Naive thymus-derived CD8-positive, alpha-beta T cell (primary cell): ENCODE measurements at regions not wholly inside any gene's neighbourhood (a gene's known extent, or its start where the extent isn't known, plus 50 kb on each side); places are given as distances from the start of the nearest gene placed in this dataset.
"Not testable (repeated sequence)": the region's sequence is repeated elsewhere in the genome, so short reads cannot be mapped to it uniquely, and the experiment has no call there.

Source experiments
- ATAC-seq, 2 donors: fragments of 150-1000 bp; cut with Tn5 transposase in 1 of 2; sonication (Bioruptor Pico), chemical (Tn5 transposase) in 1 of 2; 1 replicate in 1 of 2; 2 replicates in 1 of 2; pipeline ENCODE4 v1.10.0; 2021; ENCODE audit warnings: mild to moderate bottlenecking in 2 of 2, moderate library complexity in 2 of 2
- POLR2A ChIA-PET: fragments of 350-600 bp; sonication (Branson Sonifier 250); formaldehyde crosslinking; loops from one replicate; lab custom pipeline; 2021; ENCODE audit warnings: antibody characterized with exemption; lab: Charles Lee
- DNase-seq, 10 donors: peaks; one replicate each; pipeline versions ENCODE4 v3.0.0 to v3.0.0-alpha.2; 2020 to 2022
- H3K27ac Mint-ChIP-seq, 10 donors: one replicate each; pipeline ENCODE4 v1.8.0; 2020 to 2022; ENCODE audit warnings: mild to moderate bottlenecking in 10 of 10, mixed read lengths in 10 of 10, moderate library complexity in 4 of 10, inconsistent platforms in 1 of 10
- H3K27me3 Mint-ChIP-seq, 5 donors: one replicate each; pipeline ENCODE4 v1.8.0; 2021 to 2022; ENCODE audit warnings: mixed read lengths in 5 of 5
- H3K36me3 Mint-ChIP-seq, 3 donors: one replicate each; pipeline ENCODE4 v1.8.0; 2020 to 2022; ENCODE audit warnings: mixed read lengths in 3 of 3, mild to moderate bottlenecking in 2 of 3, inconsistent platforms in 1 of 3
- H3K4me1 Mint-ChIP-seq, 4 donors: one replicate each; pipeline ENCODE4 v1.8.0; 2021 to 2022; ENCODE audit warnings: mixed read lengths in 4 of 4
- H3K4me3 Mint-ChIP-seq, 10 donors: one replicate each; pipeline ENCODE4 v1.8.0; 2020 to 2022; ENCODE audit warnings: mild to moderate bottlenecking in 10 of 10, mixed read lengths in 10 of 10, moderate library complexity in 6 of 10, inconsistent platforms in 1 of 10
- H3K9me3 Mint-ChIP-seq, 9 donors: one replicate each; pipeline ENCODE4 v1.8.0; 2020 to 2022; ENCODE audit warnings: mixed read lengths in 9 of 9, mild to moderate bottlenecking in 3 of 9, inconsistent platforms in 1 of 9, moderate library complexity in 1 of 9

GRCh38 chr13:54742984-54743383 is 1714.4 kb downstream of the OLFM4 start:
- H3K4me3 Mint-ChIP-seq, result no peak overlapping the region
- no peak for DNase-seq
- POLR2A ChIA-PET, result no interaction called here
- no peaks in the 10 kb centered on the region for H3K4me1 Mint-ChIP-seq
- peaks cover 0 to 20% (median 13%) of the 10 kb centered on the region in 9 donors for H3K9me3 Mint-ChIP-seq
- H3K27me3 Mint-ChIP-seq, result no peaks in the 10 kb centered on the region
- no peak for ATAC-seq
- H3K36me3 Mint-ChIP-seq, result no peaks in the 10 kb centered on the region
- no peak overlapping the region for H3K27ac Mint-ChIP-seq

GRCh38 chr13:54744747-54745146 is 1716.1 kb downstream of the OLFM4 start:
- ATAC-seq, result no peak
- H3K27ac Mint-ChIP-seq, result no peak overlapping the region
- no peaks in the 10 kb centered on the region for H3K27me3 Mint-ChIP-seq
- POLR2A ChIA-PET, result no interaction called here
- no peak overlapping the region for H3K4me3 Mint-ChIP-seq
- H3K36me3 Mint-ChIP-seq, result no peaks in the 10 kb centered on the region
- no peak for DNase-seq
- peaks cover 0 to 16% (median 8%) of the 10 kb centered on the region in 9 donors for H3K9me3 Mint-ChIP-seq
- H3K4me1 Mint-ChIP-seq, result no peaks in the 10 kb centered on the region

- Mint-ChIP-seq H3K36me3 (no peaks in the 10 kb centered on the region), H3K4me1 (no peaks in the 10 kb centered on the region), H3K4me3 (no peak overlapping the region), H3K27ac (no peak overlapping the region), H3K27me3 (no peaks in the 10 kb centered on the region), H3K9me3 (peaks cover 0 to 18% (median 5%) of the 10 kb centered on the region in 9 donors)
- POLR2A ChIA-PET, result no interaction called here
- ATAC-seq (no peak), DNase-seq (no peak)
These were observed 1721.9 kb downstream of the OLFM4 start for GRCh38 chr13:54750521-54750920.

- peaks cover 3 to 34% (median 12%) of the 10 kb centered on the region in 9 donors for H3K9me3 Mint-ChIP-seq
- ATAC-seq, result no peak
- H3K27me3 Mint-ChIP-seq, result no peaks in the 10 kb centered on the region
- H3K27ac Mint-ChIP-seq, result no peak overlapping the region
- DNase-seq, result no peak
- no peaks in the 10 kb centered on the region for H3K4me1 Mint-ChIP-seq
- no peak overlapping the region for H3K4me3 Mint-ChIP-seq
- peaks cover 0 to 3% (median 0%) of the 10 kb centered on the region in 3 donors for H3K36me3 Mint-ChIP-seq
- POLR2A ChIA-PET, result no interaction called here
These were observed 1730.2 kb downstream of the OLFM4 start for GRCh38 chr13:54758795-54759194.

GRCh38 chr13:54768214-54768613 is 1739.6 kb downstream of the OLFM4 start:
- DNase-seq (no peak), ATAC-seq (no peak)
- no peak overlapping the region for H3K4me3 Mint-ChIP-seq
- H3K27ac Mint-ChIP-seq, result no peak overlapping the region
- H3K4me1 Mint-ChIP-seq, result no peaks in the 10 kb centered on the region
- POLR2A ChIA-PET, result no interaction called here
- H3K27me3 Mint-ChIP-seq, result no peaks in the 10 kb centered on the region
- H3K9me3 Mint-ChIP-seq, result peaks cover 4 to 37% (median 13%) of the 10 kb centered on the region in 9 donors
- peaks cover 0 to 3% (median 0%) of the 10 kb centered on the region in 3 donors for H3K36me3 Mint-ChIP-seq

GRCh38 chr13:54775501-54776191 is 1747.0 kb downstream of the OLFM4 start:
- no peak overlapping the region for H3K27ac Mint-ChIP-seq
- ATAC-seq (no peak), DNase-seq (no peak)
- no peak overlapping the region for H3K4me3 Mint-ChIP-seq
- H3K27me3 Mint-ChIP-seq, result no peaks in the 10 kb centered on the region
- POLR2A ChIA-PET, result no interaction called here
- peaks cover 9 to 44% (median 15%) of the 10 kb centered on the region in 9 donors for H3K9me3 Mint-ChIP-seq
- H3K4me1 Mint-ChIP-seq, result no peaks in the 10 kb centered on the region
- H3K36me3 Mint-ChIP-seq, result no peaks in the 10 kb centered on the region

GRCh38 chr13:54787754-54788153 is 1759.1 kb downstream of the OLFM4 start:
- Mint-ChIP-seq H3K27me3 (no peaks in the 10 kb centered on the region), H3K9me3 (peaks cover 2 to 30% (median 9%) of the 10 kb centered on the region in 9 donors), H3K4me3 (no peak overlapping the region), H3K36me3 (no peaks in the 10 kb centered on the region), H3K4me1 (no peaks in the 10 kb centered on the region), H3K27ac (no peak overlapping the region)
- POLR2A ChIA-PET, result no interaction called here
- ATAC-seq, result no peak
- no peak for DNase-seq

- Mint-ChIP-seq H3K9me3 (peaks cover 0 to 19% (median 7%) of the 10 kb centered on the region in 9 donors), H3K27ac (no peak overlapping the region), H3K4me1 (no peaks in the 10 kb centered on the region), H3K36me3 (no peaks in the 10 kb centered on the region), H3K27me3 (no peaks in the 10 kb centered on the region), H3K4me3 (no peak overlapping the region)
- ATAC-seq, result no peak
- POLR2A ChIA-PET, result no interaction called here
- DNase-seq, result no peak
These were observed 1771.1 kb downstream of the OLFM4 start for GRCh38 chr13:54799621-54800226.

GRCh38 chr13:54802226-54802625 is 1773.6 kb downstream of the OLFM4 start:
- no peak for ATAC-seq
- no peak overlapping the region for H3K4me3 Mint-ChIP-seq
- H3K27ac Mint-ChIP-seq, result no peak overlapping the region
- no peaks in the 10 kb centered on the region for H3K27me3 Mint-ChIP-seq
- no peak for DNase-seq
- POLR2A ChIA-PET, result no interaction called here
- H3K4me1 Mint-ChIP-seq, result no peaks in the 10 kb centered on the region
- H3K9me3 Mint-ChIP-seq, result peaks cover 0 to 24% (median 10%) of the 10 kb centered on the region in 9 donors
- no peaks in the 10 kb centered on the region for H3K36me3 Mint-ChIP-seq

- ATAC-seq, result no peak
- Mint-ChIP-seq H3K27ac (no peak overlapping the region), H3K27me3 (no peaks in the 10 kb centered on the region), H3K36me3 (no peaks in the 10 kb centered on the region), H3K9me3 (peaks cover 0 to 21% (median 5%) of the 10 kb centered on the region in 9 donors), H3K4me1 (no peaks in the 10 kb centered on the region), H3K4me3 (no peak overlapping the region)
- POLR2A ChIA-PET, result no interaction called here
- no peak for DNase-seq
These were observed 1777.1 kb downstream of the OLFM4 start for GRCh38 chr13:54805743-54806142.

GRCh38 chr13:54821938-54822470 is 1793.4 kb downstream of the OLFM4 start:
- H3K36me3 Mint-ChIP-seq, ATAC-seq, H3K27ac Mint-ChIP-seq, POLR2A ChIA-PET, H3K4me1 Mint-ChIP-seq, DNase-seq, H3K4me3 Mint-ChIP-seq, H3K27me3 Mint-ChIP-seq: not testable (repeated sequence)
- peaks cover 9 to 39% (median 23%) of the 10 kb centered on the region in 9 donors for H3K9me3 Mint-ChIP-seq

- H3K9me3 Mint-ChIP-seq, result peaks cover 6 to 46% (median 16%) of the 10 kb centered on the region in 9 donors
- POLR2A ChIA-PET, H3K4me1 Mint-ChIP-seq, H3K36me3 Mint-ChIP-seq, DNase-seq, H3K27ac Mint-ChIP-seq, H3K4me3 Mint-ChIP-seq, ATAC-seq, H3K27me3 Mint-ChIP-seq: not testable (repeated sequence)
These were observed 1800.9 kb downstream of the OLFM4 start for GRCh38 chr13:54829391-54830068.

GRCh38 chr13:54836273-54836672 is 1807.7 kb downstream of the OLFM4 start:
- H3K36me3 Mint-ChIP-seq, result no peaks in the 10 kb centered on the region

More at GRCh38 chr13:54836273-54836672, 1807.7 kb downstream of the OLFM4 start:
- Mint-ChIP-seq H3K9me3 (peaks cover 2 to 11% (median 5%) of the 10 kb centered on the region in 9 donors), H3K27me3 (no peaks in the 10 kb centered on the region), H3K4me3 (no peak overlapping the region), H3K27ac (no peak overlapping the region), H3K4me1 (no peaks in the 10 kb centered on the region)
- DNase-seq (no peak), ATAC-seq (no peak)
- POLR2A ChIA-PET, result no interaction called here
